GM19023 (cell line): ENCODE measurements at regions not wholly inside any gene's neighbourhood (a gene's known extent, or its start where the extent isn't known, plus 50 kb on each side); places are given as distances from the start of the nearest gene placed in this dataset.

Source experiments
- ATAC-seq: cut with Tn5 transposase; IDR thresholded peaks from one replicate; pipeline ENCODE4 v1.9.1; 2021; ENCODE audit warnings: mild to moderate bottlenecking, moderate library complexity; ENCODE audit not compliant: unreplicated experiment

- ATAC-seq, result no peak
Observed at GRCh38 chr4:166335256-166335938, 462.4 kb downstream of the TLL1 start.

GRCh38 chr4:166341992-166342391, 469.0 kb downstream of the TLL1 start:
- no peak for ATAC-seq

GRCh38 chr4:166363198-166363597, 490.2 kb downstream of the TLL1 start:
- no peak for ATAC-seq

- ATAC-seq, result no peak
Observed at GRCh38 chr4:166366012-166366411, 493.0 kb downstream of the TLL1 start.

GRCh38 chr4:166377578-166377977, 504.5 kb downstream of the TLL1 start:
- ATAC-seq, result no peak

- ATAC-seq, result no peak
Observed at GRCh38 chr4:166386491-166387360, 513.7 kb downstream of the TLL1 start.

GRCh38 chr4:166391501-166391900, 518.5 kb downstream of the TLL1 start:
- no peak for ATAC-seq

GRCh38 chr4:166399021-166399420, 526.0 kb downstream of the TLL1 start:
- no peak for ATAC-seq

GRCh38 chr4:166400270-166400894, 527.3 kb downstream of the TLL1 start:
- ATAC-seq, result no peak

- ATAC-seq, result no peak
Observed at GRCh38 chr4:166413356-166413755, 540.3 kb downstream of the TLL1 start.

- no peak for ATAC-seq
Observed at GRCh38 chr4:166414431-166414830, 541.4 kb downstream of the TLL1 start.

- no peak for ATAC-seq
Observed at GRCh38 chr4:166415749-166416148, 542.7 kb downstream of the TLL1 start.

- ATAC-seq, result no peak
Observed at GRCh38 chr4:166421556-166422156, 548.6 kb downstream of the TLL1 start.

GRCh38 chr4:166422475-166422874, 549.4 kb downstream of the TLL1 start:
- ATAC-seq, result no peak

- ATAC-seq, result no peak
Observed at GRCh38 chr4:166426300-166426863, 553.3 kb downstream of the TLL1 start.

GRCh38 chr4:166432125-166432524, 559.1 kb downstream of the TLL1 start:
- no peak for ATAC-seq

GRCh38 chr4:166432842-166433241, 559.8 kb downstream of the TLL1 start:
- no peak for ATAC-seq

GRCh38 chr4:166435449-166435848, 562.4 kb downstream of the TLL1 start:
- ATAC-seq, result no peak

GRCh38 chr4:166458756-166459155, 585.7 kb downstream of the TLL1 start:
- no peak for ATAC-seq

- no peak for ATAC-seq
Observed at GRCh38 chr4:166459621-166460020, 586.6 kb downstream of the TLL1 start.
